Spleen (tissue), 11 donors: ENCODE measurements at regions not wholly inside any gene's neighbourhood (a gene's known extent, or its start where the extent isn't known, plus 50 kb on each side); places are given as distances from the start of the nearest gene placed in this dataset.
A peak's percentile ranks its signal among the peaks of the same experiment; 100 is the strongest.

Experiments
- DNase-seq: peaks from one replicate; pipeline ENCODE4 v3.0.0-alpha.2; 2020
- H3K27ac ChIP-seq, 8 donors: fragments of 200-600 bp; sonication (generic) in 7 of 8; 1 replicate in 4 of 8; 2 replicates in 4 of 8; pipeline versions ENCODE4 v1.5.0 to v1.8.0; 2016 to 2021; ENCODE audit warnings: inconsistent platforms in 4 of 8, mild to moderate bottlenecking in 4 of 8, moderate library complexity in 1 of 8
- H3K27me3 ChIP-seq, 7 donors: fragments of 200-600 bp; sonication (generic) in 6 of 7; replicated peaks in 1 of 7; 1 replicate in 4 of 7; 2 replicates in 3 of 7; pipeline versions ENCODE4 v1.5.0 to v1.8.0; 2016 to 2021; ENCODE audit warnings: inconsistent platforms in 3 of 7, mild to moderate bottlenecking in 1 of 7
- H3K36me3 ChIP-seq, 6 donors: fragments of 200-600 bp; sonication (generic) in 5 of 6; 1 replicate in 4 of 6; 2 replicates in 2 of 6; pipeline versions ENCODE4 v1.5.0 to v1.8.0; 2016 to 2021; ENCODE audit warnings: inconsistent platforms in 2 of 6
- H3K4me1 ChIP-seq, 6 donors: fragments of 200-600 bp; sonication (generic) in 5 of 6; 1 replicate in 3 of 6; 2 replicates in 3 of 6; pipeline versions ENCODE4 v1.5.0 to v1.8.0; 2016 to 2021; ENCODE audit warnings: inconsistent platforms in 3 of 6
- H3K4me3 ChIP-seq, 8 donors: fragments of 200-600 bp; sonication (generic) in 7 of 8; 1 replicate in 4 of 8; 2 replicates in 4 of 8; pipeline versions ENCODE4 v1.5.0 to v1.8.0; 2016 to 2021; ENCODE audit warnings: inconsistent platforms in 4 of 8, mild to moderate bottlenecking in 4 of 8, moderate library complexity in 2 of 8
- H3K9me3 ChIP-seq, 8 donors: fragments of 200-600 bp; sonication (generic) in 7 of 8; 1 replicate in 4 of 8; 2 replicates in 4 of 8; pipeline versions ENCODE4 v1.5.0 to v1.8.0; 2016 to 2021; ENCODE audit warnings: inconsistent platforms in 4 of 8
- POLR2A ChIP-seq, 3 donors: fragments of 450-650 bp; IDR thresholded peaks; one replicate each; pipeline ENCODE4 v1.5.1; 2017; ENCODE audit warnings: antibody characterized with exemption in 3 of 3, mild to moderate bottlenecking in 1 of 3
- POLR2AphosphoS5 ChIP-seq, 3 donors: sonication (generic); formaldehyde crosslinking; IDR thresholded peaks; one replicate each; pipeline ENCODE4 v1.5.1; 2017; ENCODE audit warnings: antibody characterized with exemption in 3 of 3
- WGBS, 5 donors: extraction: QIAGEN DNeasy Blood & Tissue Kit in 3 of 5; methylation state at CpG; one replicate each; pipeline versions ENCODE4 v1.1.5 to v1.1.7; 2013 to 2018; 5-methylcytosine and 5-hydroxymethylcytosine counted together
- intact Hi-C: fragments of 100-400 bp; cut with DNase I; formaldehyde crosslinking; loops from one replicate; pipeline ENCODE4 v1.15.0; 2023; ENCODE audit warnings: low total_unique reads
- TF ChIP-seq, protein P1 (sequence below), 11 experiments: fragments of 200-600 bp in 7 of 11; fragments of 450-650 bp in 4 of 11; sonication (generic) in 4 of 11; IDR thresholded peaks in 8 of 11; conservative IDR thresholded peaks in 3 of 11; 1 replicate in 7 of 11; 2 replicates in 4 of 11; pipeline versions ENCODE4 v1.4.0 to v1.8.0; 2016 to 2021; ENCODE audit warnings: antibody characterized with exemption in 11 of 11, inconsistent platforms in 4 of 11, mild to moderate bottlenecking in 1 of 11
- donor health status: healthy with polysubstance abuse.
- donor health status: DM: no; HTN: no; CAD: no; lungs with moderate emphysema.
- donor health status: DM: no; HTN: no; CAD: no.
- donor health status: Bipolar disorder and iron deficiency.
- donor health status: healthy.
- donor health status: DM: no; HTN: no; CAD: no.
- donor health status: DM: yes; HTN: yes; CAD: no.

DNA sequence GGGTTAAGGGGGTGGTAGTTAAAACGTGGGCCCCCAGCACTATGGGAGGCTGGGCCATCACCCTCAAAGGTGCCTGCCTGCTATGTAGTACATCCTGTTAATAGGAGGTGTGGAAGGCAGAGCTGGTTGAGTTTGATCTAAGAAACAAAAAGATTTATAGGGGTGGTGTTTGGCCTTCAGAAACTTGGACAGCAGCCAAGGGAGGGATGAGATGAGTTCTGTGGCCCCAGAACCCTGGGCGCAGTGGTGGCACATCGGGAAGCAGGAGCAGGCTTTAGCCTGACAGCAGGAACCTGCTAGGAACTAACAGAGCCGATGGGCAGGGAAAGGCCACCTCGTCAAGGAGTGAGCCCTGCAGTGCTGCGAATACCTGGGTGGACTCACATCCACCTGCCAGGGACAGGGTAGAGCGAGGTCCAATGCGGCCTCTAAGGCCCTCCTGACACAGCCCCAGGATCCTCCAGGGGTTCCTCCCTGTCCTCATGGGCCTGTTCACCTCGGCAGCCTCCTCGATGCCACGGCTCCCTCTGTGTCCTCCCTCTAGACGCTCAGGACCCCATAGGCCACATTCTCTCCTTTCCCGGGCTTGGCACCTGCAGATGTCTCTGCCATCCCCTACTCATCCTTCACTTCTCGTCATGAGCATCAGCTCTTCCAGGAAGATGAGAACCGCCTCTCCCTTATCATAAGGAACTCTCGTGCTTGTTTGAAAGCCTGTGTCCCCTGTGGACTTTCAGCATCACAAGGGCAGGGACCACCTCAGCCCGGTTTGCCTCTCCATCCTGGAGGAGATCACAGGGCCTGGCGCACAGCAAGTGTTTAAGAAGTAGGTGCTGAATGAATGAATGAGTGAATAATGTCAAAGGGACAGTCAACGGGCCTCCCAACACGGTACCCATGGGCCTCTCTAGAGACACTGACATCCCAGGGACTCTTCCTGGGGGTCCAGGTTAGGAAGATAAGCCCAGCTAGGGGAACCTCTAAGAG, 103.5 kb upstream of the TNRC6C start:
- Histone ChIP-seq H3K27ac (no peak overlapping the region), H3K4me1 (peaks cover 0 to 11% (median 0%) of the 10 kb centered on the region in 6 donors), H3K36me3 (no peaks in the 10 kb centered on the region), H3K9me3 (no peaks in the 10 kb centered on the region), H3K4me3 (no peak overlapping the region), H3K27me3 (peaks cover 0 to 46% (median 0%) of the 10 kb centered on the region in 7 donors)
- intact Hi-C loops = no loop called here
- peak; percentile 55 for DNase-seq
- WGBS, 5 donors = 87 to 92% (median 88%) methylated on average over 20 of the region's 20 CpGs
- TF ChIP-seq POLR2A (IDR thresholded peaks at IDR 0.05) (no peak), POLR2AphosphoS5 (IDR thresholded peaks at IDR 0.05) (no peak)
- TF ChIP-seq, protein P1, sequence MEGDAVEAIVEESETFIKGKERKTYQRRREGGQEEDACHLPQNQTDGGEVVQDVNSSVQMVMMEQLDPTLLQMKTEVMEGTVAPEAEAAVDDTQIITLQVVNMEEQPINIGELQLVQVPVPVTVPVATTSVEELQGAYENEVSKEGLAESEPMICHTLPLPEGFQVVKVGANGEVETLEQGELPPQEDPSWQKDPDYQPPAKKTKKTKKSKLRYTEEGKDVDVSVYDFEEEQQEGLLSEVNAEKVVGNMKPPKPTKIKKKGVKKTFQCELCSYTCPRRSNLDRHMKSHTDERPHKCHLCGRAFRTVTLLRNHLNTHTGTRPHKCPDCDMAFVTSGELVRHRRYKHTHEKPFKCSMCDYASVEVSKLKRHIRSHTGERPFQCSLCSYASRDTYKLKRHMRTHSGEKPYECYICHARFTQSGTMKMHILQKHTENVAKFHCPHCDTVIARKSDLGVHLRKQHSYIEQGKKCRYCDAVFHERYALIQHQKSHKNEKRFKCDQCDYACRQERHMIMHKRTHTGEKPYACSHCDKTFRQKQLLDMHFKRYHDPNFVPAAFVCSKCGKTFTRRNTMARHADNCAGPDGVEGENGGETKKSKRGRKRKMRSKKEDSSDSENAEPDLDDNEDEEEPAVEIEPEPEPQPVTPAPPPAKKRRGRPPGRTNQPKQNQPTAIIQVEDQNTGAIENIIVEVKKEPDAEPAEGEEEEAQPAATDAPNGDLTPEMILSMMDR (IDR thresholded peaks at IDR 0.05 in 8 of 11, conservative IDR thresholded peaks at IDR 0.05 in 3 of 11) = no peak

DNA sequence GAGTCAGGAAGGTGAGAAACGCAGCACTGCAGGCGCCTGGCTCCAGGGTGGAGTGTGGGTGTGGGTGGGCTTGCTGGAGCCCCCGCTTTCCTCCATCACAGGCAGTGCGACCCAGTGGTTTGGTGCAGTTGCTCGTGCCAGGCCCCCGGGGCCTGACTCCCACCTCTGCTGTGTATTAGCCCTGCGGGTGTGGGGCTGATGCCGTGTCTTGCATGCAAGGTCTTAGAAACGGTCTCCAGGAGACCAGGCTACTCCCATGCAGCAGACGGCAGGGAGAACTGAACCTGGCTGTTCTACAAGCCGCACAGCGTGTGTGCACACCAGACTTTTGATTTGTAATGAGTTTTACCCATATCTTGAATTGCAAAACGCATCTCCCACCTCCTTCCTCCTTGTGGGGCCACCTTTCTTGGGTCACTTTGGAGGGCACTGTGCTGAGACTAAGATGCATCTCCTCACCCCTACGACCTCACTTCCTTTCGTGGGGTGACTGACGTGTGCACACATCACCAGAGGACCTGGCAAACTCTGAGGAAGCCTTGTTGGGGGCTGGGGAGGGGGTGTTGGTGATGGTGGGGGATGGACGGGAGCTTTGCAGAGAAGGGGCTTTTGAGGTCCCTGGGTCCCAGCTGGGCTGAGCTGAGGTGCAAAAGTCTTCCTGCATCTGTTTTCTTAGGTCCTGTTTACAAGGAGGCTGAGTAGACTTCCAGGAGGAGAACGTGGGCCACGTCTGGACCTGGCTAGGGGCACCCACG, 101.8 kb upstream of the TNRC6C start:
- Histone ChIP-seq H3K9me3 (no peaks in the 10 kb centered on the region), H3K36me3 (no peaks in the 10 kb centered on the region), H3K4me3 (no peak overlapping the region), H3K27ac (no peak overlapping the region), H3K27me3 (peaks cover 0 to 48% (median 0%) of the 10 kb centered on the region in 7 donors), H3K4me1 (peaks cover 0 to 11% (median 0%) of the 10 kb centered on the region in 6 donors)
- TF ChIP-seq POLR2A (IDR thresholded peaks at IDR 0.05) (no peak), POLR2AphosphoS5 (IDR thresholded peaks at IDR 0.05) (no peak)
- TF ChIP-seq, protein P1 (IDR thresholded peaks at IDR 0.05 in 8 of 11, conservative IDR thresholded peaks at IDR 0.05 in 3 of 11) = no peak
- intact Hi-C loops = no loop called here
- DNase-seq = peak; percentile 58
- 66 to 75% (median 70%) methylated on average over 19 to 20 of the region's 20 CpGs for WGBS, 5 donors

DNA sequence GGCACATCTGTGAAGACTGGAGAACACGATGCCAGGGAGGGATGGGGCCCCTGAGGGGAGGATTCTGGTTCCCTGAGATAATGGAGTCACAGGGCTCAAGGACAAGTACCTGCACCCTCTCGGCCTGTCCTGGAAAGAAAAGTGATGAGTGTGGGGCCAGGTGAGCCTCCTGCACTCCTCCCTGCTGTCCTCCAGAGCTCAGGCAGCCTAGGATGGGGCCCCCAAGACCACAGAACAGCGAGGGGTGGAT, 101.3 kb upstream of the TNRC6C start:
- DNase-seq = peak; percentile 49
- Histone ChIP-seq H3K36me3 (no peaks in the 10 kb centered on the region), H3K4me1 (peaks cover 0 to 11% (median 0%) of the 10 kb centered on the region in 6 donors), H3K9me3 (no peaks in the 10 kb centered on the region), H3K27me3 (peaks cover 0 to 48% (median 0%) of the 10 kb centered on the region in 7 donors), H3K4me3 (no peak overlapping the region), H3K27ac (no peak overlapping the region)
- intact Hi-C loops = no loop called here
- TF ChIP-seq POLR2AphosphoS5 (IDR thresholded peaks at IDR 0.05) (no peak), POLR2A (IDR thresholded peaks at IDR 0.05) (no peak)
- TF ChIP-seq, protein P1 (IDR thresholded peaks at IDR 0.05 in 8 of 11, conservative IDR thresholded peaks at IDR 0.05 in 3 of 11) = no peak
- WGBS, 5 donors = 66 to 95% (median 81%) methylated on average over 3 of the region's 3 CpGs

DNA sequence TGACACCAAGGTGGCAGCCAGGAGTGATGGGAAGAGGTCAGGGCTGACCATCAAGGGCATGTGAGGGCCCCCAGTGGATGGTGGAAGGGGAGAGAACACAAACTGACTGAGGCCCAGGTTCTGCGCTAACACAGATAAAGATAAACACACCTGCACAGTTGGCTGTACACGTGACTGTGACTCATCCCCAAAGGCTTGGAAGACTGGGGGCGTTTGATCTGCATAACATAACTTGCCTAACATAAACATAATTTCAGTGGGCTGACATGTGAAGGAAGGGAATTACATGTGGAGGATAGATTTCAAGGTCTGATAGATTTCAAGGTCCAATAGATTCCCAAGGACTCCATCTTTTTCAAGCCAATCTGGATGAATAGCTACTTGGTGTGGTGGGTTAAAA, 100.9 kb upstream of the TNRC6C start:
- H3K27ac ChIP-seq = no peak overlapping the region
- intact Hi-C loops = no loop called here
- peaks cover 0 to 11% (median 0%) of the 10 kb centered on the region in 6 donors for H3K4me1 ChIP-seq
- H3K9me3 ChIP-seq = no peaks in the 10 kb centered on the region
- H3K4me3 ChIP-seq = no peak overlapping the region
- peaks cover 0 to 46% (median 0%) of the 10 kb centered on the region in 7 donors for H3K27me3 ChIP-seq
- TF ChIP-seq POLR2A (IDR thresholded peaks at IDR 0.05) (no peak), POLR2AphosphoS5 (IDR thresholded peaks at IDR 0.05) (no peak)
- TF ChIP-seq, protein P1 (IDR thresholded peaks at IDR 0.05 in 8 of 11, conservative IDR thresholded peaks at IDR 0.05 in 3 of 11) = no peak
- no peaks in the 10 kb centered on the region for H3K36me3 ChIP-seq
- DNase-seq = no peak
- 71 to 82% (median 81%) methylated on average over 3 of the region's 3 CpGs for WGBS, 5 donors
